SH-SY5Y (cell line): ENCODE measurements at regions not wholly inside any gene's neighbourhood (a gene's known extent, or its start where the extent isn't known, plus 50 kb on each side); places are given as distances from the start of the nearest gene placed in this dataset.

Experiments
- GATA2 ChIP-seq: IDR thresholded peaks from 2 replicates; pipeline ENCODE4 v1.6.1; 2011; ENCODE audit warnings: mild to moderate bottlenecking, low read depth, low read length
- GATA3 ChIP-seq: IDR thresholded peaks from 2 replicates; pipeline ENCODE4 v1.6.1; 2011; ENCODE audit warnings: low read depth, mild to moderate bottlenecking, low read length, moderate library complexity

- TF ChIP-seq GATA2 (no peak), GATA3 (no peak)
Measured at GRCh38 chr14:31990926-31991572, 86.1 kb upstream of the ARHGAP5 start.

DNA sequence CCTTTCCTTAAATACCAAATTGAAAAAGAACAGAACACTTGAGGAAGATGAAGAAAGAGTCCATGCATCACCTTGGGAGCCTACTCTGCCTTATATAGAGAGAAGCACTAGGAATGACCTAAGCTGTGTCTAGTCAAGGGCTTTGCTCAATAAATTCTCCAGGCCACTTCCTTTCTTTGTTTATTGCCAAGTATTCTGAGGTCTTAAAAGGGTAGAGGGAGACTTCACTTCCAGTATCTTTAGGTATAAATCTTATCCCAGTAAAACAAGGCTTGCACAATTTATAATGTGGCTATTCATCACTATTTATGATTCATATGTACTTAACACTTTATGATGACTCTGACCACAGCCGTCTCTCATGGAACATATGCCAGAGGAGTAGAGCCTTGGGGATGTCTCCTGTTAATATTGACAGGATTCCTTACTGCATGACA lies 85.1 kb upstream of the ARHGAP5 start:
- TF ChIP-seq GATA2 (no peak), GATA3 (no peak)

GRCh38 chr14:31993521-31993951 lies 83.6 kb upstream of the ARHGAP5 start:
- no peak for TF ChIP-seq GATA2
- TF ChIP-seq GATA3, result no peak

DNA sequence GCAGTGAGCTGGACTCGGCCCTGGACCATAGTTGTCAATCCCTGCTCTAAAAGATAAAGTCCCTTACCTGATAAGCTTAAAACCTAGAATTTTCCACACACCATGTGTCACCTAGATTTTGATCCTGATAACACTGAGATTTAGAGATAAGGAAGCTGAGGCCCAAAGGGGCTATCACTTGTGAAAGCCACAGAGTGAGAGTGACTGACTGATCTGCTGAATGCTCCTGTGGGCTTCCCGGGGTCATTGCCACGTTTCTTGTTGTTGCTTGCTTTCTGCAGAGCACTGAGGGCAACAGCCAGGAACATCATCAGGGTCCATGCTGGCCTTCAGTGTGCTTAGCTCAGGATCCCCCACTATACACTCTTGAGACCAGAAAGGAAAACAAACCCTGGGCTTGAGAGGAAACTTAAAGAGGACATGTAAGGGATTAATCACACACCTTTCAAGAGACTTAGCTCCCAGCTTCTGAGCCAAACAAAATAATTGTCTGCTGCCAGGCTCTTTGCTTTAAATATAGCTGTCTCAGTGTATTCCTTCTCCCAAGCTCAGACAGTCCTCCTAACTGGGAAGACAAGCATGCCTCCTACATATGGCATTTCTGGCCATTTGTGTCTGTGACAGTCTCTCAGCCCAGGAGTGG lies 82.6 kb upstream of the ARHGAP5 start:
- TF ChIP-seq GATA3 (no peak), GATA2 (0 out of 2 replicates have a peak, but pooled peaks have one; percentile 7)

- TF ChIP-seq GATA3 (no peak), GATA2 (no peak)
Measured at GRCh38 chr14:32003585-32003984, 73.5 kb upstream of the ARHGAP5 start.

DNA sequence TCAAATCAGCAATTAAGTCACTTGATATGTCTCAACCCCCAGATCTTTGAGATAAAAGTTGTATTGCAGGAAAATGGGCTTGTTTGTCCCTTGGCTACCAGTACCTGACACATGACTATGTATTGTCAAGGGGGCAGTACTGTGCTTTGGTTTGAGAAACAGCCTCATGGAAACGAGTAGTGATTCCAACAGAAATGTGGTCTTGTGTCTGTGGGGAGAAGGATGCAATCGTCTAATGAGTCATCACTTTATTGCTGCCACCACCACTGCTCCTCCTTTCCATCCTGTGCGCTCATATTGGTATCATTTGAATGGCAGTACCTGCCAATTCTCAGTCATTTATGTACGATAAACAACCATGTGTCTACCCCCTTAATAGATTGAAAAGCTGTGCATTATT lies 72.8 kb upstream of the ARHGAP5 start:
- TF ChIP-seq GATA2 (no peak), GATA3 (no peak)

DNA sequence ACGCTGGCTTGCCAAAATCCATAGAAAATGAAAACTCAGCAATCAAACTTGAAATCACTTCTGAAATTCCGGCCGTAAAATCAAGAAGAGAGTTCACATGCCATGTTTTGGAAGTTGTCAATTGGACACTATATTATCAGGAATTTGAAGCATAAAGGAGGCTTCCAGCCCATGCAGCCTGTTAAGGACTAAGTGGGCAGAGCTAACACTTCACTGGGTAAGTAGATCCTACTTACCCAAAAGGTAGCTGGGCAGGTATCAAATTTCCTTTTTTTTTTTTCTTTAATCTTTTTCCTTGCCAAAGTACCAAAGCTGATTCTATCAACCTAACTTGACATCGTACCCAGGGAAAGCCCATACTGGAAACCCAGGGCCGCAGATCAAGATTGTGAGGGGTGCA lies 71.5 kb upstream of the ARHGAP5 start:
- no peak for TF ChIP-seq GATA3
- TF ChIP-seq GATA2, result no peak

- TF ChIP-seq GATA3 (no peak), GATA2 (no peak)
Measured at GRCh38 chr14:32006263-32007110, 70.6 kb upstream of the ARHGAP5 start.

GRCh38 chr14:32007755-32008362 lies 69.2 kb upstream of the ARHGAP5 start:
- TF ChIP-seq GATA2 (no peak), GATA3 (no peak)

GRCh38 chr14:32008602-32009193 lies 68.4 kb upstream of the ARHGAP5 start:
- TF ChIP-seq GATA3, result no peak
- no peak for TF ChIP-seq GATA2

- no peak for TF ChIP-seq GATA2
- no peak for TF ChIP-seq GATA3
Measured at GRCh38 chr14:32009221-32009975, 67.7 kb upstream of the ARHGAP5 start.

DNA sequence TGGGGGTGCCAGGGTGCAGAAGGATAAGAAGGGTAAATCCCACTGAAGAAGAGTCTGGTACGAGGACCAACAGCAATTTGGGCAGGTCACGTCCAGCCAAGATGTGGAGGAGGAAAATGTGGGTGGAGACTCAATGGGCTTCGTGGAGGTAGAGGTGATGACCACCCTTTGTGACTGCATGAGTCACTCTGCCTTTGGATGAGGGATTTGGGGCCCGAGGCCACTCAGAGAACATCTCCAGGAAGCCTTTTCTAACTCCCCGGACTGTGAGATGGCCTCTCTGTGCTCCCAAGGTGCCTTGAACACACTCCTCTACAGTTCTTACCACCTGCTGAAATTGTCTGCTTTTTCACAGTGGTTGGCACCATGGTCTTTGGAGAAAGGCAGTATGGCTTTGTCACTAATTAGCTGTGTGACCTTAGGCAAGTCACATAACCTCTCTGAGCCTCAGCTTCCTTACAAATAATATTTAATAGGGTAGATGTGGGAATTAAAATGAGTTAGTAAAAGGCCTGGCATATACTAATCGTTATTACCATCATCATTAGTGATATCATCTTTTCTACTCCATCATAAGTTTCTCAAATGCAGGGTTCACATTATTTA lies 67.0 kb upstream of the ARHGAP5 start:
- no peak for TF ChIP-seq GATA2
- no peak for TF ChIP-seq GATA3

DNA sequence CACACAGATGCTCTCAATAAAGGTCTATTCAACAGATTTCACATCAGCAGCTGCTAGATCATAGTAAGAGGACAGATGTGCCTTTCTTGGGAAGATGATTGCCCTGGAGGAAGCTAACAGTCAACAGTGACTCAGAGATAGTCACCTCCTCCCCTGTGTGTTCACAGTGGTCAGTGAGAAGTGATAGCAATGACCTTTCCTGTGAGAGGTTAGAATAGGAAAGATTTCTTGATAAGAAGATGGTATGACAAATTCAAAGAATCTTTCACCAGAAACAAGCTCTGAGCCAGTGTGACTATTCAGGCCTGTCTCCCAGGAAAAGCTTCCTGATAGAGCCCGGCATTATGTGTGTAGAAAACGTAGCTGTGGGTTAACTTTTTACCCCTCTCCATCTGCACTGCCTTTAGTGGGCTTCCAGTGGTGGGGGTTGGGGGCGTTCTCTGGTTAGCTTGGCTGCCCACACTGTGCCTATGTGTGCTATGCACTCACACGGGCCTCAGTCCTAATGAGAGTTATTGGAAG lies 66.4 kb upstream of the ARHGAP5 start:
- TF ChIP-seq GATA2 (no peak), GATA3 (no peak)
